Activated CD4-positive, alpha-beta T cell treated with anti-CD3 and anti-CD28 coated beads for 4 hours (primary cell): ENCODE measurements at regions not wholly inside any gene's neighbourhood (a gene's known extent, or its start where the extent isn't known, plus 50 kb on each side); places are given as distances from the start of the nearest gene placed in this dataset.
"Not testable (repeated sequence)": the region's sequence is repeated elsewhere in the genome, so short reads cannot be mapped to it uniquely, and the experiment has no call there.

Experiments used
- DNase-seq, 2 donors: peaks; one replicate each; pipeline ENCODE4 v3.0.0-alpha.2; 2020

GRCh38 chr19:28394725-28395124 lies 818.2 kb downstream of the UQCRFS1 start:
- DNase-seq, result no peak

DNA sequence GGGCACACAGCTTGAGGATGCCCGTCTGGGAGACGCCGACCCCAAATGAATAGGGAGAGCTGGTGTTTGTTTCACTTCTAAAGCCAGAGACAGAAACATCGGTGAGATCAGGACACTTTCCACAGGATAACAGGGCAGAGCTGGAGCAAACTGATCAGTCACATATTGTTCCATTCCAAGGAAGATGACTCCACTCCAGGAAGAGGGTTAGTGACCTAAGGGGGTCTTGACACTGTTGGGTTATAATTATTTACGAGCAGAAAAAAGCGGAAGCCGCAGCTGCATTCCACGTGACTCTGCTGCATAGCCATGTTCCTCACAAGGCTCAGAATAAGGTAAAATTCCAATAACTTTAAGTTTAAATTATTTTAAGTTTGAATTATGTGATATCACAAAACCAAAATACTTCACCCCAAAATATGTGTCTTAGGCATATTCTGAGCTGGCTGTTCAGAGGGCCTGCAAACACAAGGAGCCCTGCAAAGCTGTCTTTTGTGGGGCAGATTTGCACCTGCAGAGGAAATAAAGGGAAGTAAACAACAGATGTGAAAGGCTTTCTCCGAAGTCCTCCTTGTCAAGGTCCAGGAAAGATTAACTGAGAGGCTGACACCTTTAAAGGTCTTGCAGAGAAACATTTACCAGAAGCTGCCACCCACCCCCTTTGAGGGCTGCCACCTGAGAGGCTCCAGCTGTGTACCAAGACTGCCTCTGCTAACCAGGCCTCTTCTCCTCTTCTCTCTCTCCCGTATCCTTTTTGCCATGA lies 819.2 kb downstream of the UQCRFS1 start:
- DNase-seq, result no peak

- DNase-seq, result no peak
Measured at GRCh38 chr19:28388988-28389387, 824.0 kb downstream of the UQCRFS1 start.

DNA sequence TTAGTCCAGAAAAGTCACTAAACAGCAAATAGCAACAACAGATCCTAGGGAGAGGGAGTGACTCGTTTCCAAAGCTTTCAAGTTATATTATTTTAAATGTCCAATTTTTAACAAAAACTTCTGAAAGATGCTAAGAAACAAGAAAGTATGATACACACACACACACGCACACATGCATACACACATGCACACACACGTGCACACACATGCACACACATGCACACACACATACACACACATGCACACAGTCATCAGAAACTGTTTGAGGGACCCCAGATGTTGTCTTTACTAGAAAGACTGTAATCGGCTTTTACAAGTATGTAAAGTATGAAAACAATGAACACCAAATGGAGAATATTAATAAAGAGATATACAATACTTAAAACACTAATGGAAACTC lies 825.4 kb downstream of the UQCRFS1 start:
- no peak for DNase-seq

DNA sequence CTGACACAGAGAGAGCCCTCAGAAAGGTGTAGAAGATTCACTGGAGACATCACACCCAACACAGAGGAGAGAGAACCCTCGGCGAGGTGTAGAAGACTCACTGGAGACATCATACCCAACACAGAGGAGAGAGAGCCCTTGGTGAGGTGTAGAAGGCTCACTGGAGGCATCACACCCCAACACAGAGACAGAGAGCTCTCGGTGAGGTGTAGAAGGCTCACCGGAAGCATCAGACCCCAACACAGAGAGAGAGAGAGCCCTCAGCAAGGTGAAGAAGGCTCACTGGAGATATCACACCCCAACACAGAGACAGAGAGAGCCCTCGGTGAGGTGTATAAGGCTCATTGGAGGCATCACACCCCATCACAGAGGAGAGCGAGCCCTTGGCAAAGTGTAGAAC lies 826.5 kb downstream of the UQCRFS1 start:
- no peak for DNase-seq

- DNase-seq, result no peak
Measured at GRCh38 chr19:28386066-28386465, 826.9 kb downstream of the UQCRFS1 start.

DNA sequence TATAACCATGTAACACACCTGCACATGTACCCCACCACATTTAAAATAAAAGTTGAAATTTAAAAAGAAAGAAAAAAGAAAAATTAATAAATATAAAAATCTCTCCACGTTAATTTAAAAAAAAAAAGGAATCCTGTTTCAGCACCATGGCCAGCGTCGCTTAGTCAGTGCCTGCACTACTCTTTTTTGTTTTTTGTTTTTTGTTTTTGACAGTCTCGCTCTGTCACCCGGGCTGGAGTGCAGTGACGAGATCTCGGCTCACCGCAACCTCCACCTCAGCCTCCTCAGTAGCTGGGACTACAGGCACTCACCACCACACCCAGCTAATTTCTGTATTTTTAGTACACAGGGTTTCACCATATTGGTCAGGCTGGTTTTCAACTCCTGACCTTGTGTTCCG lies 835.9 kb downstream of the UQCRFS1 start:
- no peak for DNase-seq

- DNase-seq, result no peak
Measured at GRCh38 chr19:28374971-28375370, 838.0 kb downstream of the UQCRFS1 start.

GRCh38 chr19:28372576-28373247 lies 840.2 kb downstream of the UQCRFS1 start:
- no peak for DNase-seq

- DNase-seq, result no peak
Measured at GRCh38 chr19:28367146-28367545, 845.8 kb downstream of the UQCRFS1 start.

DNA sequence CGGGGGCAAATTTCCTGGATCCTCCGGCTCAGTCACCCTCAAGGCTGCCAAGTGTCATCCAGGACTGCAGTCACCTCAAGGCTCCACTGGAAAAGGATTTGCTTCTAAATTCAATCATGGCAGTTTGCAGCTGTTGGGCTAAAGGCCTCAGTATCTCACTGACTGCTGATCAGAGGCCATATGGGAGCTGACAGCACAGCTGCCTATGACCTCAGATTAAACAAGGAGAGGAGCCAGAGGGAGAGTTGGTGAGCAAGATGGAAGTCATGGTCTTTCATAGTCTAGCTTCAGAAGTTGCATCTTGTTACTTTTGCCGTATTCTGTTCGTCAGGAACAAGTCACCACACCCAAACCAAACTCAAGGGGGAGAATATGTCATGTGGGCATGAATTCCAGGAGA lies 849.7 kb downstream of the UQCRFS1 start:
- no peak for DNase-seq

DNA sequence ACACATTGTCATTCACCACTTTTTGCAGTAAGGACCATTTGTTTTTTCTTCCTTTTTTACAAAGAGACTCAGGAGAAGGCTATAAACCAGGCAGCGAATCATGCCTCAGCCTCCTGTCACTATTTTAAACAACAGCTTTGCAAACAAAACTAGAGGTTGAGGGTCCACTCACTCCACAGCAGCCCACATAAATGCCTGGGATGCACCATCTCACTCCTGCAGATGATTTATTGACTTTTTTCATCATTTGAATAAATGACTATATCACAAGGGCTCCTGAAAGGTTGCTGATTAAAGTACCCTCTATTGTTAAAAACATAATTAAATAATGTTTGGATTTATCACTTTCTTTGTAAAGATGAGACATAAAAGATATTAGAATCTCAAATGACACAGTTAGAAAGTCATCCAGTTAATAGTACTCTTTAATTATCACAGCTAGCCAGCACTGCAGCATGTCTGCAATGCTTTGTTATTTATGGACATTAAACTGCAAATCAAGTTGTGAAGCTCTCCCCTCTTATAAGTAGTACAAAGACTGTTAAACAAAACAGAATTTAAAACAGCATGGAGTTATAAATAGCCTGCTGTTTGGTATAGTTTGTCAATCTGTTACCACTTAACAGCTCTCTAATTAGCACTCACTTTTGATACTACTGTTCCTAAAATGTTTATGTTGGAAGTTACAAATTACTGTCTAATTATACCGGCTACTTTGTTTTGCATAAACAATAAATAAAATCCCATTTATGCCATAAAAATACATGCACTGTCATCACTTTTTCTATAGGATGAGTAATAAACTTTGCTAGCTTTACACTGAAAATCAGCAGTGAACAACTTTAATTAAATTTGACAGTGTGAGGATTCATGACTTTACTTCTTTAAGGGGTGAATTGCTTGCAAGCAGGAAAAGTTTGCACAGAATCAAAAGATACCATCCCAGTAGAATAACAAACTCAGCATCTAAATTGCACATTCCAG lies 853.2 kb downstream of the UQCRFS1 start:
- DNase-seq, result no peak

DNA sequence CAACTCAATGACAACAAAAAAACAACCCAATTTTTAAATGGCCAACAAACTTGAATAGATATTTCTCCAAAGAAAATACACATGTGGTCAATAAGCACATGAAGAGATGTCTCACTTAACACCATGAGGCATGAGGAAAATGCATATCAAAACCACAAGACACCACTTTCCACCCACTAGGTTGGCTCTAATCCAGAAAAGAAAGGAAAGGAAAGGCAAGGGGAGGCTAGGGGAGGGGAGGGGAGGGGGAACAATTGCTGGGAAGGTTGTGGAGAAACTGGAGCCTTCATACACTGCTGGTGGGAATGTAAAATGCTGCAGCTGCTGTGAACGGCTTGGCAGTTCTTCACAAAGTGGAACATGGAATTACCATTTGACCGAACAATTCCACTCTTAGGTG lies 854.3 kb downstream of the UQCRFS1 start:
- no peak for DNase-seq

GRCh38 chr19:28351761-28352160 lies 861.2 kb downstream of the UQCRFS1 start:
- DNase-seq, result no peak

DNA sequence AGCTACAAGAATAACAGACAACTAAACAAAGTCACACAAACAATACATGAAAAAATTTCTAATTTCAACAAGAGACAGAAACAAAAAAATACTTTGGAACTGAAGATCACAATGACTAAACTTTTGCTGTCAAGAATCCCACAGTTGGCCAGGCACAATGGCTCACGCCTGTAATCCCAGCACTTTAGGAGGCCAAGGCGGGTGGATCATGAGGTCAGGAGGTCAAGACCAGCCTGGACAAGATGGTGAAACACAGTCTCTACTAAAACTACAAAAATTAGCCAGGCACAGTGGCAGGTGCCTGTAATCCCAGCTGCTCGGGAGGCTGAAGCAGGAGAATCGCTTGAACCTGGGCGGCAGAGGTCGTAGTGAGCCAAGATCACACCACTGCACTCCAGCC lies 861.6 kb downstream of the UQCRFS1 start:
- not testable (repeated sequence) for DNase-seq

GRCh38 chr19:28350673-28351072 lies 862.3 kb downstream of the UQCRFS1 start:
- no peak for DNase-seq

- DNase-seq, result no peak
Measured at GRCh38 chr19:28350037-28350436, 862.9 kb downstream of the UQCRFS1 start.

DNA sequence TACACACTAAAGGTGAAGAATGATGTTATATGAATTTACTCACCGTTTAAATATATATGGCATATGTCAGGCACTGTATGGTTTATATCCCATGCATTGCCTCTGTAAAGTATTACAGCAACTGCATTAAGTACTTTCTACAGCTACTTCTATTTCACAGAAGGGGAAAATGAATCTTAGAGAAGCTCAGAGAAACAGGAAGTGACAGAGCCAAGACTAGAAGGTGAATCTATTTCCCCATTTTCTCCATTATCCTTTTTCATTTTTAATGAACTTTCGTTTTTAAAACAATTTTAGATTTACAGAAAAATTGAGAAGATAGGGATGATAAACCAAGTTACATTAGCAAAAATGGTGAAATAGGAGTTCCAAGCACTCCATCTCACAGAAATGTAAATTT lies 863.3 kb downstream of the UQCRFS1 start:
- DNase-seq, result no peak

DNA sequence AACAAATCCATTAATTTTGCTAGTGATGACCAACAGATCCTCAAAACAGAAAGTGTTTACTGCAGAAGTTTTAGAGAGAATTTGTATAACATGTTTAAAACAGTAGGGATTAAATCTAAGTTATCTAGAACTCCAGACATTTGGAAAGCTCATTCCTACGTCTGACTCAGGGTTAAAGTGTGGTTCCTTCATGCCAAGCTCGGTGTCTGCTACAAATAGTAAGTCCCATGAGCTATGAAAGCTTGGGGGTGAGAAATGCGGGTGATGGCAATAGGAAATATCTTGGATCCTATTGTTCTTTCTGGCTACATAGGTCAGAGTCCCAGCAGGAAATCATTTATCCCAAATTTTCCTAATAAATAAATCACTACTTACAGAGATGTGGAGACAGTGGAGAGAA lies 867.1 kb downstream of the UQCRFS1 start:
- no peak for DNase-seq

- DNase-seq, result no peak
Measured at GRCh38 chr19:28341810-28342350, 871.1 kb downstream of the UQCRFS1 start.

DNA sequence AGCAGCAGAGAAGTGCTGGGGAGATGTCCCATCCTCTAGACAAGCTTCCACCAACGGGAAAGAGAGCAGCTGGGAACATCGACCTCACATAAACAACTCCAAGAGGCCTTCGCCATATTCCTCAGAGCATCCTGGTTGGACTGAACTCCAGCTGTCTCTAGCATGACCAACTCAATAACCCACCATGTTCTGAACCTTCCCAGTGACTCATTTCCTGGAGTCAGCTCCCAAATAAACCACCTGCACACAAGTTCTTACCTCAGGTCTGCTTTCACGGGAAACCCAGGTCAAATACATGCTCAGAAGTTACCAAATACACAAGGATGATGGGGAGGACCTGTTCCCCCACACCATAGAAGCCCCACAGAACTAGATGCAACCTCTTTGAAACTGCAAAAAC lies 878.5 kb downstream of the UQCRFS1 start:
- DNase-seq, result no peak

- DNase-seq, result no peak
Measured at GRCh38 chr19:28333909-28334308, 879.0 kb downstream of the UQCRFS1 start.

DNA sequence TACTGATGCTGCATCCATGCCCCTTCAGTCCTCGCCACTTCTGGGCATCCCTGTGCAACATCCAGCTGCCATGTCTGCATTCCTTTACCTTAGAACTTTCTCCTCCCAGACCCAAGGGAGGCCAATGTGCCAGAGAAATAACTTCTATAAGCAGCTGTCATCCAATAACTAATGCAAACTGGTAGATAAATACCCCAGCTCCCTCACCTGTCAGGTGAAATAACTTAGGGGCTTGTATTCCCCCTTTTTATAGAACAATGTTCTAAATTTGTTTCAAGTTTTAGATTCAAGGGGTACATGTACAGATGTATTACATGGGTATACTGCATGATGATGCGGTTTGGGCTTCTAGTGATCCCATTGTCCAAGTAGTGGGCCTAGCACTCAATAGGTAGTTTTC lies 880.1 kb downstream of the UQCRFS1 start:
- DNase-seq, result no peak
